ENCODE measurements at regions not wholly inside any gene's neighbourhood (a gene's known extent, or its start where the extent isn't known, plus 50 kb on each side); places are given as distances from the start of the nearest gene placed in this dataset.

- TF ChIP-seq, protein P1, sequence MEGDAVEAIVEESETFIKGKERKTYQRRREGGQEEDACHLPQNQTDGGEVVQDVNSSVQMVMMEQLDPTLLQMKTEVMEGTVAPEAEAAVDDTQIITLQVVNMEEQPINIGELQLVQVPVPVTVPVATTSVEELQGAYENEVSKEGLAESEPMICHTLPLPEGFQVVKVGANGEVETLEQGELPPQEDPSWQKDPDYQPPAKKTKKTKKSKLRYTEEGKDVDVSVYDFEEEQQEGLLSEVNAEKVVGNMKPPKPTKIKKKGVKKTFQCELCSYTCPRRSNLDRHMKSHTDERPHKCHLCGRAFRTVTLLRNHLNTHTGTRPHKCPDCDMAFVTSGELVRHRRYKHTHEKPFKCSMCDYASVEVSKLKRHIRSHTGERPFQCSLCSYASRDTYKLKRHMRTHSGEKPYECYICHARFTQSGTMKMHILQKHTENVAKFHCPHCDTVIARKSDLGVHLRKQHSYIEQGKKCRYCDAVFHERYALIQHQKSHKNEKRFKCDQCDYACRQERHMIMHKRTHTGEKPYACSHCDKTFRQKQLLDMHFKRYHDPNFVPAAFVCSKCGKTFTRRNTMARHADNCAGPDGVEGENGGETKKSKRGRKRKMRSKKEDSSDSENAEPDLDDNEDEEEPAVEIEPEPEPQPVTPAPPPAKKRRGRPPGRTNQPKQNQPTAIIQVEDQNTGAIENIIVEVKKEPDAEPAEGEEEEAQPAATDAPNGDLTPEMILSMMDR (IDR thresholded peaks at IDR 0.05; ENCODE audit: poor library complexity, severe bottlenecking), result no peak
- ATAC-seq (ENCODE audit: low read depth) (no peak), DNase-seq (ENCODE audit: low spot score) (no peak)
- H3K36me3 ChIP-seq (ENCODE audit: low read depth), result no peaks in the 10 kb centered on the region
- H3K4me1 ChIP-seq (ENCODE audit: insufficient read depth, poor library complexity, severe bottlenecking), result no peaks in the 10 kb centered on the region
- H3K27ac ChIP-seq (ENCODE audit: poor library complexity, severe bottlenecking), result no peak overlapping the region
- no peaks in the 10 kb centered on the region for H3K9me3 ChIP-seq (ENCODE audit: severe bottlenecking)
- H3K27me3 ChIP-seq (ENCODE audit: insufficient read depth, poor library complexity, severe bottlenecking), result no peaks in the 10 kb centered on the region
- no peak overlapping the region for H3K4me3 ChIP-seq (ENCODE audit: severe bottlenecking)
Measured at GRCh38 chr4:144868309-144868708, 222.4 kb downstream of the HHIP start.

- Histone ChIP-seq H3K27me3 (ENCODE audit: insufficient read depth, poor library complexity, severe bottlenecking) (no peaks in the 10 kb centered on the region), H3K36me3 (ENCODE audit: low read depth) (no peaks in the 10 kb centered on the region), H3K4me1 (ENCODE audit: insufficient read depth, poor library complexity, severe bottlenecking) (no peaks in the 10 kb centered on the region), H3K4me3 (ENCODE audit: severe bottlenecking) (no peak overlapping the region), H3K27ac (ENCODE audit: poor library complexity, severe bottlenecking) (no peak overlapping the region), H3K9me3 (ENCODE audit: severe bottlenecking) (no peaks in the 10 kb centered on the region)
- DNase-seq (ENCODE audit: low spot score) (no peak), ATAC-seq (ENCODE audit: low read depth) (no peak)
- TF ChIP-seq, protein P1 (IDR thresholded peaks at IDR 0.05; ENCODE audit: poor library complexity, severe bottlenecking), result no peak
Measured at GRCh38 chr4:144872508-144873225, 225.3 kb downstream of the ANAPC10 start.

- TF ChIP-seq, protein P1 (IDR thresholded peaks at IDR 0.05; ENCODE audit: poor library complexity, severe bottlenecking), result no peak
- Histone ChIP-seq H3K36me3 (ENCODE audit: low read depth) (no peaks in the 10 kb centered on the region), H3K27me3 (ENCODE audit: insufficient read depth, poor library complexity, severe bottlenecking) (no peaks in the 10 kb centered on the region), H3K4me3 (ENCODE audit: severe bottlenecking) (no peak overlapping the region), H3K4me1 (ENCODE audit: insufficient read depth, poor library complexity, severe bottlenecking) (no peaks in the 10 kb centered on the region), H3K27ac (ENCODE audit: poor library complexity, severe bottlenecking) (no peak overlapping the region), H3K9me3 (ENCODE audit: severe bottlenecking) (no peaks in the 10 kb centered on the region)
- ATAC-seq (ENCODE audit: low read depth), result no peak
- DNase-seq (ENCODE audit: low spot score), result no peak
Measured at GRCh38 chr4:144873226-144873990, 224.6 kb downstream of the ANAPC10 start.

DNA sequence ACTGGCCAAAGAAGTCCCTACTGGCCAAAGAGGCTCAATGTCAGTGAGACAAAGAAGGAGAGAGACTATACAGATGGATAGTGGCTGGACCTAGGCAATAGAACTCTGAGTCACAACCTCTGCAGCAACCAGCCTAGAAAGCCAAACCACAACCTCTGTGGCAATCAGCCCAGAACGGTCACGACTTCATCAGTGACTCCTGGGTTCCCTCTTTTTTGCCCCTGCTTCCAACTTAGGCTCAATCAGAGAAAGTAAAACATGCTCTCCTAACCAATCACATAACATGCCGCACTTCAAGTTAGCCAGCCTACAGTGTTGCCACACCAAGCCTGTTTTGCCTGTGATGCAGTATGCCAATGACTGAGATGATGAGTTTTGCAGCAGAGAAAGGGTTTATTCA is 203.4 kb downstream of the ANAPC10 start:
- H3K4me1 ChIP-seq (ENCODE audit: insufficient read depth, poor library complexity, severe bottlenecking), result no peaks in the 10 kb centered on the region
- no peak for DNase-seq (ENCODE audit: low spot score)
- ATAC-seq (ENCODE audit: low read depth), result peak; percentile 72

More for the DNA sequence above, 203.4 kb downstream of the ANAPC10 start:
- H3K9me3 ChIP-seq (ENCODE audit: severe bottlenecking), result no peaks in the 10 kb centered on the region
- TF ChIP-seq, protein P1 (IDR thresholded peaks at IDR 0.05; ENCODE audit: poor library complexity, severe bottlenecking), result no peak
- H3K4me3 ChIP-seq (ENCODE audit: severe bottlenecking), result no peak overlapping the region
- H3K27me3 ChIP-seq (ENCODE audit: insufficient read depth, poor library complexity, severe bottlenecking), result no peaks in the 10 kb centered on the region
- no peaks in the 10 kb centered on the region for H3K36me3 ChIP-seq (ENCODE audit: low read depth)
- H3K27ac ChIP-seq (ENCODE audit: poor library complexity, severe bottlenecking), result no peak overlapping the region

Data from RWPE2 (cell line).